ENCODE measurements at regions not wholly inside any gene's neighbourhood (a gene's known extent, or its start where the extent isn't known, plus 50 kb on each side); places are given as distances from the start of the nearest gene placed in this dataset.

- no peak for ATAC-seq (ENCODE audit: low read depth)
- TF ChIP-seq, protein P1, sequence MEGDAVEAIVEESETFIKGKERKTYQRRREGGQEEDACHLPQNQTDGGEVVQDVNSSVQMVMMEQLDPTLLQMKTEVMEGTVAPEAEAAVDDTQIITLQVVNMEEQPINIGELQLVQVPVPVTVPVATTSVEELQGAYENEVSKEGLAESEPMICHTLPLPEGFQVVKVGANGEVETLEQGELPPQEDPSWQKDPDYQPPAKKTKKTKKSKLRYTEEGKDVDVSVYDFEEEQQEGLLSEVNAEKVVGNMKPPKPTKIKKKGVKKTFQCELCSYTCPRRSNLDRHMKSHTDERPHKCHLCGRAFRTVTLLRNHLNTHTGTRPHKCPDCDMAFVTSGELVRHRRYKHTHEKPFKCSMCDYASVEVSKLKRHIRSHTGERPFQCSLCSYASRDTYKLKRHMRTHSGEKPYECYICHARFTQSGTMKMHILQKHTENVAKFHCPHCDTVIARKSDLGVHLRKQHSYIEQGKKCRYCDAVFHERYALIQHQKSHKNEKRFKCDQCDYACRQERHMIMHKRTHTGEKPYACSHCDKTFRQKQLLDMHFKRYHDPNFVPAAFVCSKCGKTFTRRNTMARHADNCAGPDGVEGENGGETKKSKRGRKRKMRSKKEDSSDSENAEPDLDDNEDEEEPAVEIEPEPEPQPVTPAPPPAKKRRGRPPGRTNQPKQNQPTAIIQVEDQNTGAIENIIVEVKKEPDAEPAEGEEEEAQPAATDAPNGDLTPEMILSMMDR (IDR thresholded peaks at IDR 0.05; ENCODE audit: poor library complexity, severe bottlenecking): no peak
- H3K4me3 ChIP-seq (ENCODE audit: severe bottlenecking): no peak overlapping the region
- H3K9me3 ChIP-seq (ENCODE audit: severe bottlenecking): no peaks in the 10 kb centered on the region
- H3K27ac ChIP-seq (ENCODE audit: poor library complexity, severe bottlenecking): no peak overlapping the region
- H3K27me3 ChIP-seq (ENCODE audit: insufficient read depth, poor library complexity, severe bottlenecking): no peaks in the 10 kb centered on the region
- DNase-seq (ENCODE audit: low spot score): no peak
- no peaks in the 10 kb centered on the region for H3K4me1 ChIP-seq (ENCODE audit: insufficient read depth, poor library complexity, severe bottlenecking)
- H3K36me3 ChIP-seq (ENCODE audit: low read depth): no peaks in the 10 kb centered on the region
Observed at GRCh38 chr10:83432261-83433045, 706.9 kb upstream of the GHITM start.

DNA sequence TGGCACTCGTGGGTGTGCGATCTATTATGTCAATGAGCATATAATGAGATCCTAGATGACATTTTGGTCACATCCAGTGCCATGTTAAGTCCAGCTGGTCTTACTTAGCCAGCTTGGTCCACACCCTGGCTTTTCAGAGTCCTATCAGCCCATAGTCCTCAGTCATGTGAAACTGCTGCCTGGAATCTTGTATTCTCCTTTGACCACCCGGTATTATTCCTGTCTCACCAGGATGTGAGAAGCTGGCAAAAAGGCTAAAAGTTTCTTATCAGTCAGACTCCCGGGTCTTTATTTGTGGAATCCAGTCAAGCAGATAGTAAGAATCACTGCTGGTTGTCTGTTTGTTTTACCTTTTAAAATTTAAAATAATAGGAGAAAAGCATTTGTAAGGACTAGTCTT is 705.6 kb upstream of the GHITM start:
- no peak for DNase-seq (ENCODE audit: low spot score)
- Histone ChIP-seq H3K4me1 (ENCODE audit: insufficient read depth, poor library complexity, severe bottlenecking) (no peaks in the 10 kb centered on the region), H3K27ac (ENCODE audit: poor library complexity, severe bottlenecking) (no peak overlapping the region), H3K4me3 (ENCODE audit: severe bottlenecking) (no peak overlapping the region), H3K9me3 (ENCODE audit: severe bottlenecking) (no peaks in the 10 kb centered on the region), H3K27me3 (ENCODE audit: insufficient read depth, poor library complexity, severe bottlenecking) (no peaks in the 10 kb centered on the region), H3K36me3 (ENCODE audit: low read depth) (no peaks in the 10 kb centered on the region)
- ATAC-seq (ENCODE audit: low read depth): no peak
- TF ChIP-seq, protein P1 (IDR thresholded peaks at IDR 0.05; ENCODE audit: poor library complexity, severe bottlenecking): no peak

DNA sequence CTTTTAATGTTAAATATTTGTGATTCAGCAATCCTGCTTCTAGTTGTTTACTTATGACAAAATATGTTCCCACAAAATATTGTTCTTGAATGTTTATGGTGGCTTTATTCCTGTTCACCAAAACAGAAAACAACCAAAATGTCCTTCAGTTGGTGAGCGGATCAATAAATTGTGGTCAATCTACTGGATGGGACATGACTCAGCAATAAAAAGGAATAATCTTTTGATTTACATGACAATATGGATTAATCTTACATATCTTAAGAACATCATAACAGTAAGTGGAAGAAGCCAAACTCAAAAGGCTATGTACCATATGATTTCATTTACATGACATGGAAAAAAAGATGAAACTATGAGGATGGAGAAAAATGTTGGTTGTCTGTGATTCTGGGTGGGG is 691.3 kb upstream of the GHITM start:
- TF ChIP-seq, protein P1 (IDR thresholded peaks at IDR 0.05; ENCODE audit: poor library complexity, severe bottlenecking): no peak
- ATAC-seq (ENCODE audit: low read depth) (no peak), DNase-seq (ENCODE audit: low spot score) (no peak)
- Histone ChIP-seq H3K4me3 (ENCODE audit: severe bottlenecking) (no peak overlapping the region), H3K27ac (ENCODE audit: poor library complexity, severe bottlenecking) (no peak overlapping the region), H3K27me3 (ENCODE audit: insufficient read depth, poor library complexity, severe bottlenecking) (no peaks in the 10 kb centered on the region), H3K4me1 (ENCODE audit: insufficient read depth, poor library complexity, severe bottlenecking) (no peaks in the 10 kb centered on the region), H3K9me3 (ENCODE audit: severe bottlenecking) (peaks cover 2% of the 10 kb centered on the region), H3K36me3 (ENCODE audit: low read depth) (no peaks in the 10 kb centered on the region)

DNA sequence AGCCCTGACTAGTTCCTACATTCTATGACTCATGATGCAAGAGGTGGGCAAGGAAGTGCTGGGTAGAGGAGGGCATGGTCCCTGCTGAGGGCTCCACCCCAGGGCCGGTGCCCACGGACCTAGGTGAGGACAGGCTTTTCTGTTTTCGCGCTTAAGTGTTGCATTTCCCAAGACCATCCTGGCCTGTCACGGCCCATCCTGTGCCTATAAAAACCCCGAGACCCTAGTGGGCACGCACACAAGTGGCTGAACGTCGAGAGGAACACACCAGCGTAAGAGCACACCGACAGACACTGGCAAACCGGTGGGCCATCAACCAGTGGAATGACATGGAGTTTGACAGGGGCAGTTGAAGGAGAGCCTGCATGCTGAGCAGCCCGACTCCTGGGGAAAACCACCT is 680.7 kb upstream of the GHITM start:
- no peaks in the 10 kb centered on the region for H3K9me3 ChIP-seq (ENCODE audit: severe bottlenecking)
- H3K27ac ChIP-seq (ENCODE audit: poor library complexity, severe bottlenecking): no peak overlapping the region
- TF ChIP-seq, protein P1 (IDR thresholded peaks at IDR 0.05; ENCODE audit: poor library complexity, severe bottlenecking): no peak
- no peaks in the 10 kb centered on the region for H3K4me1 ChIP-seq (ENCODE audit: insufficient read depth, poor library complexity, severe bottlenecking)
- H3K27me3 ChIP-seq (ENCODE audit: insufficient read depth, poor library complexity, severe bottlenecking): no peaks in the 10 kb centered on the region
- no peak overlapping the region for H3K4me3 ChIP-seq (ENCODE audit: severe bottlenecking)
- DNase-seq (ENCODE audit: low spot score): no peak
- H3K36me3 ChIP-seq (ENCODE audit: low read depth): no peaks in the 10 kb centered on the region
- no peak for ATAC-seq (ENCODE audit: low read depth)

DNA sequence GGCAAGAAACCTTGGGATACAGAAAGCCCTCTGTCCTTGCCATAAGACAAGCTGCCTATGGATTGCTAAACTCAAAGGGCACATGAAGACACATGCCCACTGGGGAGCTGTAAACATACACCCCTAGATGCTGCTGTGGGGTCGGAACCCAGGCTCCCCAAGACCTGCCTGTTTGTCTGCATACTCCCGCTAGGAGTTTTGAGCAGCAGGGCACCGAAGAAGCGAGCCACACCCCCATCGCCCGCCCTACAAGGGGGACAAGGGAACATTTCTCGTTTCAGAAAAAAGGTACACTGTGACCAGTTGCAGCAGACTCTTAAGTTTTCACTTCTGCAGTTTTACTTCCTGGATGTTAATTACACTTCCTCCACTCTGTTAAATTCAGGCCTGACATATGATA is 680.2 kb upstream of the GHITM start:
- H3K27me3 ChIP-seq (ENCODE audit: insufficient read depth, poor library complexity, severe bottlenecking): no peaks in the 10 kb centered on the region
- H3K4me1 ChIP-seq (ENCODE audit: insufficient read depth, poor library complexity, severe bottlenecking): no peaks in the 10 kb centered on the region
- H3K36me3 ChIP-seq (ENCODE audit: low read depth): no peaks in the 10 kb centered on the region
- TF ChIP-seq, protein P1 (IDR thresholded peaks at IDR 0.05; ENCODE audit: poor library complexity, severe bottlenecking): no peak
- ATAC-seq (ENCODE audit: low read depth) (no peak), DNase-seq (ENCODE audit: low spot score) (no peak)
- H3K27ac ChIP-seq (ENCODE audit: poor library complexity, severe bottlenecking): no peak overlapping the region
- H3K4me3 ChIP-seq (ENCODE audit: severe bottlenecking): no peak overlapping the region
- H3K9me3 ChIP-seq (ENCODE audit: severe bottlenecking): no peaks in the 10 kb centered on the region

Measured in RWPE2 (cell line).